ENCODE measurements at regions not wholly inside any gene's neighbourhood (a gene's known extent, or its start where the extent isn't known, plus 50 kb on each side); places are given as distances from the start of the nearest gene placed in this dataset.

DNA sequence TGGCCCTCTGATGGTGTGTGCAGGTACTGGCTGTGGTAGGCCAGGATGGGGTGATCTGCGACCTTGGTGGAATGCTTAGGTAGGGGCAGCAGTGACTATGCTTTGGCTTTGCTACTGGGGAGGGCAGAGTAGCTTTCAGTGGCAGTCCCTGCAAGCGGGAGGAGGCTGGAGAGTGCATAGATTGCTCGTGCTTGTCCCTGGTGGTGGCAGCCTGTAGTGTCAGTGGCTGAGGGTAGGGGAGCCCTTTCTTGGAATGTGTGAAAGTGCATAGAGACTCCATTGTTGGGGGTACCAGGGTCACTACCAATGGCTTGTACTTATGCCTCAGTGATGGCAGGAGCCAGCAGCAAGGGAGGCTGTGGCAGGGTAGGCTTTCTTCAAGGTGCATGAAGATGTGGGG is 582.6 kb downstream of the MRPL39 start:
- Histone ChIP-seq H3K79me2 (ENCODE audit: control insufficient read depth, insufficient read depth, low read length) (no peaks in the 10 kb centered on the region), H3K9ac (ENCODE audit: low read length) (no peak overlapping the region), H2AFZ (ENCODE audit: insufficient read depth, low read depth, low read length, poor library complexity, severe bottlenecking) (no peak overlapping the region), H3K36me3 (replicated peaks in 1 of 2; ENCODE audit: control extremely low read depth in 1 of 2, control insufficient read depth in 1 of 2, extremely low read depth in 1 of 2, insufficient read depth in 2 of 2, low read length in 1 of 2) (no peaks in the 10 kb centered on the region), H3K27ac (ENCODE audit: low read length in 2 of 2) (no peak overlapping the region), H3K4me2 (replicated peaks; ENCODE audit: low read depth, low read length, poor library complexity, severe bottlenecking) (no peak overlapping the region), H3K4me3 (ENCODE audit: control extremely low read depth in 1 of 5, extremely low read depth in 1 of 5, insufficient read depth in 1 of 5, low read depth in 2 of 5, low read length in 4 of 5) (no peak overlapping the region), H4K20me1 (ENCODE audit: control insufficient read depth, insufficient read depth, low read length, poor library complexity, severe bottlenecking) (no peaks in the 10 kb centered on the region), H3K4me1 (ENCODE audit: control insufficient read depth in 2 of 2, insufficient read depth in 2 of 2, low read length in 2 of 2) (no peaks in the 10 kb centered on the region), H3K27me3 (replicated peaks in 1 of 4; ENCODE audit: control extremely low read depth in 1 of 4, control insufficient read depth in 3 of 4, insufficient read depth in 4 of 4, low read length in 3 of 4) (no peaks in the 10 kb centered on the region), H3K9me3 (ENCODE audit: control extremely low read depth in 1 of 3, control insufficient read depth in 2 of 3, insufficient read depth in 1 of 3, low read length in 2 of 3) (peaks cover 0 to 18% (median 0%) of the 10 kb centered on the region in 3 donors)
- intact Hi-C loops (cut with micrococcal nuclease): no loop called here
- DNase-seq (no peak), ATAC-seq (ENCODE audit: low read depth) (no peak)
- Mint-ChIP-seq H3K4me1 (peaks cover 1% of the 10 kb centered on the region), H3K27ac (no peak overlapping the region), H3K27me3 (no peaks in the 10 kb centered on the region), H3K4me3 (no peak overlapping the region), H3K9me3 (ENCODE audit: insufficient read depth) (no peaks in the 10 kb centered on the region)
- WGBS (ENCODE audit: insufficient coverage): 97% methylated on average over 3 of the region's 3 CpGs
- no peak for TF ChIP-seq EZH2 (IDR thresholded peaks at IDR 0.05; ENCODE audit: borderline replicate concordance, insufficient read depth, low read depth, low read length, poor library complexity, severe bottlenecking)
- TF ChIP-seq, protein P1, sequence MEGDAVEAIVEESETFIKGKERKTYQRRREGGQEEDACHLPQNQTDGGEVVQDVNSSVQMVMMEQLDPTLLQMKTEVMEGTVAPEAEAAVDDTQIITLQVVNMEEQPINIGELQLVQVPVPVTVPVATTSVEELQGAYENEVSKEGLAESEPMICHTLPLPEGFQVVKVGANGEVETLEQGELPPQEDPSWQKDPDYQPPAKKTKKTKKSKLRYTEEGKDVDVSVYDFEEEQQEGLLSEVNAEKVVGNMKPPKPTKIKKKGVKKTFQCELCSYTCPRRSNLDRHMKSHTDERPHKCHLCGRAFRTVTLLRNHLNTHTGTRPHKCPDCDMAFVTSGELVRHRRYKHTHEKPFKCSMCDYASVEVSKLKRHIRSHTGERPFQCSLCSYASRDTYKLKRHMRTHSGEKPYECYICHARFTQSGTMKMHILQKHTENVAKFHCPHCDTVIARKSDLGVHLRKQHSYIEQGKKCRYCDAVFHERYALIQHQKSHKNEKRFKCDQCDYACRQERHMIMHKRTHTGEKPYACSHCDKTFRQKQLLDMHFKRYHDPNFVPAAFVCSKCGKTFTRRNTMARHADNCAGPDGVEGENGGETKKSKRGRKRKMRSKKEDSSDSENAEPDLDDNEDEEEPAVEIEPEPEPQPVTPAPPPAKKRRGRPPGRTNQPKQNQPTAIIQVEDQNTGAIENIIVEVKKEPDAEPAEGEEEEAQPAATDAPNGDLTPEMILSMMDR (IDR thresholded peaks at IDR 0.05): no peak
- ChIA-PET CTCF (no interaction called here), POLR2A (no interaction called here)

DNA sequence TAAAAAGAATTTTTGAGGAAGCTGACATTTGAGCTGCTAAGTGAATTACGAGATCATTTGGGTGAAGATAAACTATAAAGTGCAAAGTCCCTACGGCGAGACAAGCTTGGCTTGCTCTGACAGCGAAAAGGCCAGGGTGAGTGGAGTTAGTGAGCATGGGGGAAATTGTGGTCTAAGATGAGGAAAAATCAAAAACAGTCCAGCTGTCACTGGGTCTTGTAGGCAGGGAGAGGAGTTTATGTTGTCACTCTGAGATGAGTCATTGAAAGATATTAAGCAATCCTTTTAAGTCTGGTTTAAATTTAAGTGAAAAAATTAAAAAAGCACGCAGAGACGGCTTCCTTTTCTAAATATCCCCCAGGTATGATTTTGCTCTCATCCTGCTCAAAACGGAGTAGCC is 601.9 kb downstream of the MRPL39 start:
- no peak for ATAC-seq (ENCODE audit: low read depth)
- no peak overlapping the region for H3K4me3 ChIP-seq (ENCODE audit: control extremely low read depth in 1 of 5, extremely low read depth in 1 of 5, insufficient read depth in 1 of 5, low read depth in 2 of 5, low read length in 4 of 5)
- POLR2A ChIA-PET: no interaction called here
- no peak overlapping the region for H3K27ac ChIP-seq (ENCODE audit: low read length in 2 of 2)
- no peak for TF ChIP-seq EZH2 (IDR thresholded peaks at IDR 0.05; ENCODE audit: borderline replicate concordance, insufficient read depth, low read depth, low read length, poor library complexity, severe bottlenecking)
- TF ChIP-seq, protein P1 (IDR thresholded peaks at IDR 0.05): no peak
- Mint-ChIP-seq H3K27ac (no peak overlapping the region), H3K4me3 (no peak overlapping the region), H3K9me3 (ENCODE audit: insufficient read depth) (no peaks in the 10 kb centered on the region), H3K4me1 (no peaks in the 10 kb centered on the region), H3K27me3 (no peaks in the 10 kb centered on the region)
- H3K9me3 ChIP-seq (ENCODE audit: control extremely low read depth in 1 of 3, control insufficient read depth in 2 of 3, insufficient read depth in 1 of 3, low read length in 2 of 3): peaks cover 0 to 3% (median 2%) of the 10 kb centered on the region in 3 donors
- H3K79me2 ChIP-seq (ENCODE audit: control insufficient read depth, insufficient read depth, low read length): no peaks in the 10 kb centered on the region
- H3K9ac ChIP-seq (ENCODE audit: low read length): no peak overlapping the region
- H3K36me3 ChIP-seq (replicated peaks in 1 of 2; ENCODE audit: control extremely low read depth in 1 of 2, control insufficient read depth in 1 of 2, extremely low read depth in 1 of 2, insufficient read depth in 2 of 2, low read length in 1 of 2): no peaks in the 10 kb centered on the region
- H3K27me3 ChIP-seq (replicated peaks in 1 of 4; ENCODE audit: control extremely low read depth in 1 of 4, control insufficient read depth in 3 of 4, insufficient read depth in 4 of 4, low read length in 3 of 4): no peaks in the 10 kb centered on the region
- no peak overlapping the region for H2AFZ ChIP-seq (ENCODE audit: insufficient read depth, low read depth, low read length, poor library complexity, severe bottlenecking)
- intact Hi-C loops (cut with micrococcal nuclease): no loop called here
- DNase-seq: no peak
- no peaks in the 10 kb centered on the region for H3K4me1 ChIP-seq (ENCODE audit: control insufficient read depth in 2 of 2, insufficient read depth in 2 of 2, low read length in 2 of 2)
- no peak overlapping the region for H3K4me2 ChIP-seq (replicated peaks; ENCODE audit: low read depth, low read length, poor library complexity, severe bottlenecking)
- CTCF ChIA-PET: no interaction called here
- whole genome bisulfite sequencing (ENCODE audit: insufficient coverage): 86% methylated on average over 6 of the region's 7 CpGs
- H4K20me1 ChIP-seq (ENCODE audit: control insufficient read depth, insufficient read depth, low read length, poor library complexity, severe bottlenecking): no peaks in the 10 kb centered on the region

All from B cell (primary cell).